Hepatocyte (in vitro differentiated cells): ENCODE measurements at regions not wholly inside any gene's neighbourhood (a gene's known extent, or its start where the extent isn't known, plus 50 kb on each side); places are given as distances from the start of the nearest gene placed in this dataset.
"Not testable (repeated sequence)": the region's sequence is repeated elsewhere in the genome, so short reads cannot be mapped to it uniquely, and the experiment has no call there.

Source experiments
- DNase-seq: peaks from one replicate; pipeline ENCODE4 v3.0.0-alpha.2; 2016; ENCODE audit warnings: low spot score
- H2AFZ ChIP-seq: fragments of 200-600 bp; sonication (generic); 2 replicates; pipeline ENCODE4 v1.6.0; 2016; ENCODE audit warnings: antibody characterized with exemption, mild to moderate bottlenecking
- H3K27ac ChIP-seq: fragments of 200-600 bp; sonication (generic); 2 replicates; pipeline ENCODE4 v1.5.1; 2016; ENCODE audit warnings: mild to moderate bottlenecking
- H3K27me3 ChIP-seq: fragments of 200-600 bp; sonication (generic); 2 replicates; pipeline ENCODE4 v1.6.1; 2016
- H3K36me3 ChIP-seq: fragments of 200-600 bp; sonication (generic); replicated peaks from 2 replicates; pipeline ENCODE4 v1.5.1; 2016; ENCODE audit warnings: low read depth; ENCODE audit not compliant: insufficient read depth
- H3K4me1 ChIP-seq: fragments of 200-600 bp; sonication (generic); 2 replicates; pipeline ENCODE4 v1.5.1; 2016; ENCODE audit warnings: mild to moderate bottlenecking, moderate library complexity; ENCODE audit not compliant: insufficient read depth
- H3K4me2 ChIP-seq: fragments of 200-600 bp; sonication (generic); 2 replicates; pipeline ENCODE4 v1.6.0; 2016
- H3K4me3 ChIP-seq: fragments of 200-600 bp; sonication (generic); 2 replicates; pipeline ENCODE4 v1.5.1; 2016; ENCODE audit warnings: mild to moderate bottlenecking
- H3K79me2 ChIP-seq: fragments of 200-600 bp; sonication (generic); 2 replicates; pipeline ENCODE4 v1.6.0; 2017; ENCODE audit warnings: mild to moderate bottlenecking
- H3K9me2 ChIP-seq: fragments of 200-600 bp; sonication (generic); replicated peaks from 2 replicates; pipeline ENCODE4 v1.6.0; 2017; ENCODE audit warnings: mild to moderate bottlenecking; ENCODE audit not compliant: insufficient read depth
- H3K9me3 ChIP-seq: fragments of 200-600 bp; sonication (generic); 2 replicates; pipeline ENCODE4 v1.5.1; 2016; ENCODE audit warnings: low read depth, mild to moderate bottlenecking
- H4K20me1 ChIP-seq: fragments of 200-600 bp; sonication (generic); 2 replicates; pipeline ENCODE4 v1.6.0; 2016; ENCODE audit warnings: mild to moderate bottlenecking; ENCODE audit not compliant: insufficient read depth, poor library complexity, severe bottlenecking
- CTCF ChIP-seq: fragments of 200-600 bp; sonication (generic); IDR thresholded peaks from 2 replicates; pipeline ENCODE4 v1.5.1; 2016; ENCODE audit warnings: antibody characterized with exemption, mild to moderate bottlenecking; ENCODE audit not compliant: poor library complexity
- EZH2 ChIP-seq: fragments of 200-600 bp; sonication (generic); IDR thresholded peaks from 2 replicates; pipeline ENCODE4 v1.6.1; 2016; ENCODE audit warnings: antibody characterized with exemption, mild to moderate bottlenecking, borderline replicate concordance
- EZH2phosphoT487 ChIP-seq: fragments of 200-600 bp; sonication (generic); IDR thresholded peaks from one replicate; pipeline ENCODE4 v1.6.1; 2018; ENCODE audit warnings: antibody characterized with exemption, mild to moderate bottlenecking, low read depth, moderate library complexity; ENCODE audit not compliant: unreplicated experiment, severe bottlenecking
- WGBS: methylation state at CpG from one replicate; pipeline ENCODE4 v1.1.6; 2016; ENCODE audit warnings: low lambda C conversion rate; ENCODE audit errors: missing lambda C conversion rate; 5-methylcytosine and 5-hydroxymethylcytosine counted together

GRCh38 chr6:15748341-15748740, 85.5 kb upstream of the DTNBP1 start:
- Histone ChIP-seq H3K9me3 (no peaks in the 10 kb centered on the region), H3K4me1 (no peaks in the 10 kb centered on the region), H2AFZ (no peak overlapping the region), H3K27me3 (no peaks in the 10 kb centered on the region), H3K9me2 (no peaks in the 10 kb centered on the region), H3K27ac (no peak overlapping the region), H3K4me3 (no peak overlapping the region), H3K36me3 (no peaks in the 10 kb centered on the region), H3K79me2 (no peaks in the 10 kb centered on the region), H3K4me2 (no peak overlapping the region), H4K20me1 (no peaks in the 10 kb centered on the region)
- no peak for TF ChIP-seq EZH2phosphoT487
- TF ChIP-seq CTCF = no peak
- TF ChIP-seq EZH2 = no peak
- no peak for DNase-seq
- WGBS = 95% methylated on average over 4 of the region's 4 CpGs

GRCh38 chr6:15747354-15747883, 84.6 kb upstream of the DTNBP1 start:
- TF ChIP-seq EZH2 = no peak
- no peak for TF ChIP-seq EZH2phosphoT487
- TF ChIP-seq CTCF = no peak
- WGBS = 64% methylated on average over 2 of the region's 2 CpGs
- DNase-seq = no peak
- H3K4me1 ChIP-seq = no peaks in the 10 kb centered on the region
- H4K20me1 ChIP-seq = no peaks in the 10 kb centered on the region
- H3K27me3 ChIP-seq = no peaks in the 10 kb centered on the region
- no peaks in the 10 kb centered on the region for H3K79me2 ChIP-seq
- no peak overlapping the region for H3K4me2 ChIP-seq
- H3K36me3 ChIP-seq = no peaks in the 10 kb centered on the region
- no peak overlapping the region for H3K4me3 ChIP-seq
- no peak overlapping the region for H2AFZ ChIP-seq
- no peaks in the 10 kb centered on the region for H3K9me3 ChIP-seq
- no peak overlapping the region for H3K27ac ChIP-seq
- no peaks in the 10 kb centered on the region for H3K9me2 ChIP-seq

GRCh38 chr6:15745781-15746180, 83.0 kb upstream of the DTNBP1 start:
- H3K4me2 ChIP-seq = no peak overlapping the region
- TF ChIP-seq EZH2 (no peak), CTCF (no peak)
- H3K79me2 ChIP-seq = no peaks in the 10 kb centered on the region
- no peaks in the 10 kb centered on the region for H3K9me2 ChIP-seq
- H3K36me3 ChIP-seq = no peaks in the 10 kb centered on the region
- H2AFZ ChIP-seq = no peak overlapping the region
- WGBS = 55% methylated on average over 3 of the region's 3 CpGs
- no peak for DNase-seq
- H3K9me3 ChIP-seq = no peaks in the 10 kb centered on the region
- H3K4me1 ChIP-seq = no peaks in the 10 kb centered on the region
- no peak overlapping the region for H3K4me3 ChIP-seq
- no peaks in the 10 kb centered on the region for H4K20me1 ChIP-seq
- H3K27me3 ChIP-seq = no peaks in the 10 kb centered on the region
- H3K27ac ChIP-seq = no peak overlapping the region

- Histone ChIP-seq H3K4me3 (no peak overlapping the region), H3K27ac (no peak overlapping the region), H3K27me3 (no peaks in the 10 kb centered on the region), H3K79me2 (no peaks in the 10 kb centered on the region), H3K9me3 (no peaks in the 10 kb centered on the region), H4K20me1 (no peaks in the 10 kb centered on the region), H2AFZ (no peak overlapping the region), H3K36me3 (no peaks in the 10 kb centered on the region), H3K4me2 (no peak overlapping the region), H3K4me1 (no peaks in the 10 kb centered on the region), H3K9me2 (no peaks in the 10 kb centered on the region)
- WGBS = 85% methylated on average over 4 of the region's 4 CpGs
- no peak for TF ChIP-seq EZH2
- no peak for TF ChIP-seq EZH2phosphoT487
- TF ChIP-seq CTCF = no peak
- DNase-seq = no peak
Measured at GRCh38 chr6:15744818-15745402, 82.1 kb upstream of the DTNBP1 start.

- H3K4me3 ChIP-seq, H3K79me2 ChIP-seq, H3K9me3 ChIP-seq, H4K20me1 ChIP-seq, H3K36me3 ChIP-seq, H3K27me3 ChIP-seq, H3K9me2 ChIP-seq, H3K4me2 ChIP-seq, H3K27ac ChIP-seq, DNase-seq, H3K4me1 ChIP-seq, H2AFZ ChIP-seq: not testable (repeated sequence)
- WGBS = 77% methylated on average over 1 of the region's 1 CpG
Measured at GRCh38 chr6:15742013-15742412, 79.2 kb upstream of the DTNBP1 start.
